Mammary epithelial cell (primary cell): ENCODE measurements at regions not wholly inside any gene's neighbourhood (a gene's known extent, or its start where the extent isn't known, plus 50 kb on each side); places are given as distances from the start of the nearest gene placed in this dataset.

Experiments
- CTCF ChIP-seq, 2 donors: IDR thresholded peaks in 1 of 2; conservative IDR thresholded peaks in 1 of 2; 2 replicates each; pipeline ENCODE4 v1.5.1; 2011 to 2012; ENCODE audit warnings: inconsistent platforms in 2 of 2, low read length in 2 of 2, mild to moderate bottlenecking in 2 of 2, control low read depth in 1 of 2, low read depth in 1 of 2; ENCODE audit not compliant: insufficient read depth in 1 of 2; ENCODE audit errors: extremely low read depth in 1 of 2
- EZH2 ChIP-seq: IDR thresholded peaks from 2 replicates; pipeline ENCODE4 v1.6.1; 2012; ENCODE audit warnings: low read length, inconsistent platforms, borderline replicate concordance

DNA sequence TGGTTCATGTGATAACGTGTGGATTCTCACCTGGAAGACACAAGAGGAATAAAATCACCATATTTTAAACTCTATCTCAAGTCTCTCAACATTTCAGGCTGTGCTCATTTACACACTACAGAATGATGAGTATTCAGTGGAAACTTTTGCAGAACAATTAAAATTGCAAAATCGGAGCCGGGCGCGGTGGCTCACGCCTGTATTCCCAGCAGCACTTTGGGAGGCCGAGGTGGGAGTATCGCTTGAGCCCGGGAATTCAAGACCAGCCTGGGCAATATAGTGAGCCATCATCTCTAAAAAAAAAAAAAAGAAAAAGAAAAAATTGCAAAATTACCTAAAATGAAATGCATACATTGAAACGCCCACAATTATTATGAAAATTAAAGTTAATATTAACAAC, 825.9 kb downstream of the KCNJ18 start:
- TF ChIP-seq CTCF (conservative IDR thresholded peaks at IDR 0.05 in 1 of 2, IDR thresholded peaks at IDR 0.05 in 1 of 2; ENCODE audit: extremely low read depth in 1 of 2, insufficient read depth in 1 of 2, low read depth in 1 of 2, low read length in 2 of 2), result no peak
- no peak for TF ChIP-seq EZH2
